Mesenchymal stem cell (in vitro differentiated cells and primary cell): ENCODE measurements at regions not wholly inside any gene's neighbourhood (a gene's known extent, or its start where the extent isn't known, plus 50 kb on each side); places are given as distances from the start of the nearest gene placed in this dataset.

Experiments
- DNase-seq: peaks from one replicate; pipeline ENCODE4 v3.0.0-alpha.2; 2013
- H2AFZ ChIP-seq: one replicate; pipeline ENCODE4 v1.6.1; 2013; ENCODE audit warnings: low read depth, mild to moderate bottlenecking, control low read depth, inconsistent platforms, low read length, moderate library complexity
- H2AK5ac ChIP-seq: 2 replicates; pipeline ENCODE4 v1.6.1; 2013; ENCODE audit warnings: low read length, moderate library complexity, mild to moderate bottlenecking, inconsistent platforms; ENCODE audit not compliant: severe bottlenecking
- H2BK120ac ChIP-seq: one replicate; pipeline ENCODE4 v1.6.1; 2013; ENCODE audit warnings: low read depth, mild to moderate bottlenecking, inconsistent platforms, low read length, moderate library complexity
- H2BK12ac ChIP-seq, 2 experiments: one replicate each; pipeline ENCODE4 v1.6.1; 2013; ENCODE audit warnings: inconsistent platforms in 2 of 2, low read length in 2 of 2, mild to moderate bottlenecking in 2 of 2, moderate library complexity in 2 of 2, control low read depth in 1 of 2
- H2BK15ac ChIP-seq: one replicate; pipeline ENCODE4 v1.6.1; 2013; ENCODE audit warnings: mild to moderate bottlenecking, low read depth, inconsistent platforms; ENCODE audit not compliant: poor library complexity, severe bottlenecking
- H2BK5ac ChIP-seq: 2 replicates; pipeline ENCODE4 v1.6.1; 2013; ENCODE audit warnings: low read depth, mild to moderate bottlenecking, low read length, control low read depth, inconsistent platforms; ENCODE audit not compliant: poor library complexity, severe bottlenecking
- H3K14ac ChIP-seq, 2 experiments: one replicate each; pipeline ENCODE4 v1.6.1; 2013; ENCODE audit warnings: inconsistent platforms in 2 of 2, low read length in 2 of 2, control low read depth in 1 of 2, mild to moderate bottlenecking in 1 of 2, moderate library complexity in 1 of 2
- H3K18ac ChIP-seq, 2 experiments: one replicate each; pipeline ENCODE4 v1.6.1; 2013; ENCODE audit warnings: inconsistent platforms in 2 of 2, low read length in 2 of 2, control low read depth in 1 of 2, low read depth in 1 of 2, mild to moderate bottlenecking in 1 of 2
- H3K23ac ChIP-seq, 2 experiments: one replicate each; pipeline ENCODE4 v1.6.1; 2013; ENCODE audit warnings: inconsistent platforms in 2 of 2, low read length in 2 of 2, mild to moderate bottlenecking in 2 of 2, moderate library complexity in 2 of 2, control low read depth in 1 of 2
- H3K27ac ChIP-seq: 2 replicates; pipeline ENCODE4 v1.5.1; 2013; ENCODE audit warnings: mild to moderate bottlenecking, moderate library complexity, low read length, control low read depth, inconsistent platforms; ENCODE audit not compliant: poor library complexity, severe bottlenecking
- H3K27me3 ChIP-seq, 2 experiments: 2 replicates each; pipeline versions ENCODE4 v1.6.1 to v1.7.0; 2013; ENCODE audit warnings: low read length in 2 of 2, mild to moderate bottlenecking in 2 of 2, moderate library complexity in 2 of 2, control low read depth in 1 of 2, inconsistent platforms in 1 of 2; ENCODE audit not compliant: control insufficient read depth in 1 of 2, insufficient read depth in 1 of 2
- H3K36me3 ChIP-seq, 2 experiments: 2 replicates each; pipeline versions ENCODE4 v1.6.1 to v1.7.0; 2013; ENCODE audit warnings: low read length in 2 of 2, control low read depth in 1 of 2, inconsistent platforms in 1 of 2, low read depth in 1 of 2, mild to moderate bottlenecking in 1 of 2; ENCODE audit not compliant: insufficient read depth in 2 of 2, control insufficient read depth in 1 of 2
- H3K4ac ChIP-seq, 2 experiments: one replicate each; pipeline ENCODE4 v1.6.1; 2013; ENCODE audit warnings: inconsistent platforms in 2 of 2, low read length in 2 of 2, mild to moderate bottlenecking in 2 of 2, moderate library complexity in 2 of 2, control low read depth in 1 of 2, low read depth in 1 of 2
- H3K4me1 ChIP-seq: 2 replicates; pipeline ENCODE4 v1.6.1; 2013; ENCODE audit warnings: low read depth, low read length, control low read depth; ENCODE audit not compliant: control insufficient read depth, insufficient read depth
- H3K4me2 ChIP-seq: 2 replicates; pipeline ENCODE4 v1.6.1; 2013; ENCODE audit warnings: low read length, mild to moderate bottlenecking, inconsistent platforms; ENCODE audit not compliant: poor library complexity, severe bottlenecking
- H3K4me3 ChIP-seq, 2 experiments: 2 replicates each; pipeline versions ENCODE4 v1.5.1 to v1.7.0; 2013; ENCODE audit warnings: low read length in 2 of 2, mild to moderate bottlenecking in 2 of 2, control low read depth in 1 of 2, low read depth in 1 of 2; ENCODE audit not compliant: insufficient read depth in 1 of 2
- H3K79me1 ChIP-seq: replicated peaks from 2 replicates; pipeline ENCODE4 v1.6.1; 2013; ENCODE audit warnings: mild to moderate bottlenecking, control low read depth, low read length, inconsistent platforms; ENCODE audit not compliant: poor library complexity, severe bottlenecking
- H3K9ac ChIP-seq: 2 replicates; pipeline ENCODE4 v1.7.0; 2013; ENCODE audit warnings: mild to moderate bottlenecking, low read length, moderate library complexity
- H3K9me3 ChIP-seq: 2 replicates; pipeline ENCODE4 v1.7.0; 2013; ENCODE audit warnings: mild to moderate bottlenecking, low read length; ENCODE audit not compliant: control insufficient read depth
- H4K8ac ChIP-seq: one replicate; pipeline ENCODE4 v1.6.1; 2013; ENCODE audit warnings: inconsistent platforms, mild to moderate bottlenecking, low read length, moderate library complexity
- H4K91ac ChIP-seq: one replicate; pipeline ENCODE4 v1.6.1; 2013; ENCODE audit warnings: mild to moderate bottlenecking, low read length, inconsistent platforms
- WGBS: methylation state at CpG from one replicate; pipeline ENCODE4 v1.1.7; 2013; ENCODE audit warnings: mixed read lengths; 5-methylcytosine and 5-hydroxymethylcytosine counted together

DNA sequence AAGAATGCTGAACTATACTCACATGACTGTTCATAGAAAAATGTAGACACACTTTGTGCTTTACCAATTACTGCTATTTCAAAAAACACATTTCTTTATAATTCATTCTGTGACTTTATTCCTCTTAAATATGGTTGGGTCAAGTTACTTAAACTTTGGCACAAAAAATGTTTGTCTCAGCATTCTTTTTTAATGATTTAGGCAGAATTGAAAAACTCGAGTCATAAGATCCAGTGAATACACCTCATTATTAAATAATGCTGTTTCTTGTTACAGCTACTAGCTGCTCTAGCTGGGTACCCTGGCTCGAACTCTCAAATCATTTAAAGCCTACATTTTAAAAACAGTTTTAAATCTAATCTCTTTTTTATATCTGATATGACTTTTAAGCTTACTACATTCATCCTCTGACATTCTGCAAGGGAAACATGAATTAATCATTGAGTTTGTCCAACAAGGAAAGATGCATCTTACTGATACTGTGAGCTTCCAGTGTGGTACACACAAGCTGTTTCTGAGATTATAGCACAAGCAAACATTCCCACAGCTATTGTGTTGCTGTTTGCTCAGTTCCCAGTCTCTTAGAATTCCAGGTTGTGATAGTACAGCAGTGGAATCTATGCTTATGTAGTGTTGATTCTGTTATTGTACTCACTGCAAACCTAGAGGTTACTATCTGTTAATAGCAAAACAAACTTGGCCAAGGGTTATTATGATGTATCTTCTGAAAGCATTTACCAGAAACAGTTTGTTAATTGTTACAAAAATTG, 746.5 kb downstream of the USP25 start:
- H3K18ac ChIP-seq, result no peak overlapping the region
- peaks cover 10% of the 10 kb centered on the region for H3K79me1 ChIP-seq
- no peak overlapping the region for H3K4me2 ChIP-seq
- H2BK15ac ChIP-seq, result no peak overlapping the region
- H2AFZ ChIP-seq, result no peak overlapping the region
- no peak overlapping the region for H3K14ac ChIP-seq
- H3K23ac ChIP-seq, result no peak overlapping the region
- DNase-seq, result no peak
- peaks cover 16% of the 10 kb centered on the region for H3K9me3 ChIP-seq
- no peak overlapping the region for H2AK5ac ChIP-seq
- H3K27ac ChIP-seq, result no peak overlapping the region
- 57% methylated on average over 1 of the region's 2 CpGs for WGBS
- no peak overlapping the region for H2BK120ac ChIP-seq
- no peak overlapping the region for H3K4ac ChIP-seq
- no peak overlapping the region for H3K4me3 ChIP-seq
- H2BK12ac ChIP-seq, result no peak overlapping the region
- no peak overlapping the region for H2BK5ac ChIP-seq
- no peak overlapping the region for H4K91ac ChIP-seq
- peak overlapping the region; percentile 66 for H3K9ac ChIP-seq
- no peak overlapping the region for H4K8ac ChIP-seq
- no peaks in the 10 kb centered on the region for H3K27me3 ChIP-seq
- no peaks in the 10 kb centered on the region for H3K36me3 ChIP-seq
- peaks cover 1% of the 10 kb centered on the region for H3K4me1 ChIP-seq

DNA sequence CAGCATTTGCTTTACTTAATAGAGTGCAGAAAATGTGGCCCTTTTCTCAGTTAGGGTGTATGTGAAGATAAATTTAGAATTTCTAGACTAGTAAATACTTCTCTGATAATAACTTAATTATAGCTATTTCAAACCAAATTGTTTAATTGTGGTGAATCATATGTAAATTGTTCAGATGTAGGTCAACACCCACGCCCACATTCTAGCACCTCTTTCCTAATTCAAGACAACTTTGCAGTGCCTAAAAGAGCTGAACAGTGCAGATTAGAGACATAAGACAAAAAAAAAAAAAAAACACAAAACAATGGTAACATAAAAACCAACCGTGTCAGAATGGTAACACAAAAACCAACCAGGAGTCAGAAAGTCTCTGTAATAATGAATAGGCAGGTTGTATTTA, 758.3 kb downstream of the USP25 start:
- Histone ChIP-seq H3K27me3 (no peaks in the 10 kb centered on the region), H2AFZ (no peak overlapping the region), H2BK12ac (no peak overlapping the region), H3K27ac (no peak overlapping the region), H3K14ac (no peak overlapping the region), H3K79me1 (peaks cover 12% of the 10 kb centered on the region), H3K9ac (no peak overlapping the region), H4K91ac (no peak overlapping the region), H3K4ac (no peak overlapping the region), H2BK5ac (no peak overlapping the region), H3K23ac (no peak overlapping the region), H3K4me1 (no peaks in the 10 kb centered on the region), H3K36me3 (peaks cover 0 to 2% of the 10 kb centered on the region in 2 experiments), H2BK15ac (no peak overlapping the region), H3K4me2 (no peak overlapping the region), H3K4me3 (no peak overlapping the region), H3K18ac (no peak overlapping the region), H3K9me3 (no peaks in the 10 kb centered on the region), H2AK5ac (no peak overlapping the region), H4K8ac (no peak overlapping the region), H2BK120ac (no peak overlapping the region)
- WGBS, result 90% methylated on average over 2 of the region's 2 CpGs
- DNase-seq, result no peak

DNA sequence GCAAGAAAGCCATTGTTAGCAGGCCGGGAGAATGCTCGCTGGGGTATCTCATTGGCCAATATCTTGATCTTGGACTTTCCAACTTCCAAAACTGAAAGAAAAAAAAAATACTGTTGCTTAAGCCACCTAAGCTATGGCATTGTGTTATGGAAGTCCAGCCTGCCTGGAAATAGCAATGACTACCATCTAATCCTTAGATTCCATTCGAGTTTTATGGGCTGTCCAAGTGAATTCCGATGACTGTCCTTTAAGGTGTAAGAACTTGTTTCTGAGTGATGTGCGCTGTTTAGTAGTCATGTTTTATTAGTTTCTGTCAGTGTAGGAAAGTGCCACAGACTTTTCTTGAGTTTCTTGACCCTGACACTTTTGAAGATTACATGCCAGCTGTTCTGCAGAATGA, 762.6 kb downstream of the USP25 start:
- Histone ChIP-seq H3K4me2 (no peak overlapping the region), H2AFZ (no peak overlapping the region), H2BK12ac (no peak overlapping the region), H4K8ac (no peak overlapping the region), H3K14ac (no peak overlapping the region), H3K27me3 (no peaks in the 10 kb centered on the region), H3K23ac (no peak overlapping the region), H2AK5ac (no peak overlapping the region), H3K4me1 (no peaks in the 10 kb centered on the region), H3K9me3 (no peaks in the 10 kb centered on the region), H2BK15ac (no peak overlapping the region), H3K18ac (no peak overlapping the region), H3K4ac (no peak overlapping the region), H2BK120ac (no peak overlapping the region), H3K79me1 (peaks cover 12% of the 10 kb centered on the region), H3K4me3 (no peak overlapping the region), H4K91ac (no peak overlapping the region), H3K9ac (no peak overlapping the region), H3K27ac (no peak overlapping the region), H2BK5ac (no peak overlapping the region), H3K36me3 (no peaks in the 10 kb centered on the region)
- WGBS, result 94% methylated on average over 5 of the region's 5 CpGs
- no peak for DNase-seq

DNA sequence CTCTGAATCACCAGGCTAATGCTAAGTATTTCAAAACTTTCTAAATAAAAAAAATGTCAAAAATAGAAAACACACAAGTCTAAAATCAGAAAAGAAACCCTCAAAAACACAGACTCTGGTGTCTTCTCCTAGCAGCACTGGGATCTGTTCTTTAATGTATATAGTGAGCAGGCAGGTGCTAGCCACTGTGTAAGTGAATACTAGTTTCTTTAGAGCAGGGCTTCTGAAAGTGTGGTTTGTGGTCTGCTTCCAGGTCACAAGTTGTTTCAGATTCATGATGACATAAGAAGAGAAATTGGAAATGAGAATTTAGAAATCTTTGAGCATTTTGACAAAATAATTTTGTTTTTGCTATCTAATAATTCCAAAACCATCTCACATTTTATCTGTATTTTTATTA, 763.1 kb downstream of the USP25 start:
- no peak overlapping the region for H4K91ac ChIP-seq
- DNase-seq, result no peak
- H3K4me1 ChIP-seq, result no peaks in the 10 kb centered on the region
- H3K9ac ChIP-seq, result no peak overlapping the region
- H2BK120ac ChIP-seq, result no peak overlapping the region
- no peak overlapping the region for H3K4me3 ChIP-seq
- H2BK15ac ChIP-seq, result no peak overlapping the region
- H3K18ac ChIP-seq, result no peak overlapping the region
- H3K27me3 ChIP-seq, result no peaks in the 10 kb centered on the region
- no peak overlapping the region for H2AK5ac ChIP-seq
- no peak overlapping the region for H2BK5ac ChIP-seq
- H3K4ac ChIP-seq, result no peak overlapping the region
- no peak overlapping the region for H3K4me2 ChIP-seq
- H3K27ac ChIP-seq, result no peak overlapping the region
- H3K36me3 ChIP-seq, result no peaks in the 10 kb centered on the region
- H3K79me1 ChIP-seq, result peaks cover 12% of the 10 kb centered on the region
- H3K14ac ChIP-seq, result no peak overlapping the region
- H3K23ac ChIP-seq, result no peak overlapping the region
- H3K9me3 ChIP-seq, result no peaks in the 10 kb centered on the region
- no peak overlapping the region for H2BK12ac ChIP-seq
- no peak overlapping the region for H4K8ac ChIP-seq
- no peak overlapping the region for H2AFZ ChIP-seq
